GM21447 (cell line): ENCODE measurements at regions not wholly inside any gene's neighbourhood (a gene's known extent, or its start where the extent isn't known, plus 50 kb on each side); places are given as distances from the start of the nearest gene placed in this dataset.
A peak's percentile ranks its signal among the peaks of the same experiment; 100 is the strongest.
"Not testable (repeated sequence)": the region's sequence is repeated elsewhere in the genome, so short reads cannot be mapped to it uniquely, and the experiment has no call there.

ENCODE experiments used
- ATAC-seq: cut with Tn5 transposase; IDR thresholded peaks from one replicate; pipeline ENCODE4 v1.9.1; 2021; ENCODE audit not compliant: unreplicated experiment

GRCh38 chr11:16542353-16542752 is 186.0 kb upstream of the SOX6 start:
- no peak for ATAC-seq

- ATAC-seq: no peak
Measured at GRCh38 chr11:16536513-16536912, 180.2 kb upstream of the SOX6 start.

GRCh38 chr11:16528639-16529038 is 172.3 kb upstream of the SOX6 start:
- no peak for ATAC-seq

GRCh38 chr11:16527525-16528246 is 171.3 kb upstream of the SOX6 start:
- no peak for ATAC-seq

- ATAC-seq: no peak
Measured at GRCh38 chr11:16526947-16527346, 170.6 kb upstream of the SOX6 start.

GRCh38 chr11:16520713-16521112 is 164.4 kb upstream of the SOX6 start:
- not testable (repeated sequence) for ATAC-seq

GRCh38 chr11:16512899-16513241 is 156.5 kb upstream of the SOX6 start:
- ATAC-seq: peak; percentile 91

- ATAC-seq: no peak
Measured at GRCh38 chr11:16512198-16512898, 156.0 kb upstream of the SOX6 start.

- ATAC-seq: no peak
Measured at GRCh38 chr11:16511116-16512114, 155.1 kb upstream of the SOX6 start.

- no peak for ATAC-seq
Measured at GRCh38 chr11:16505481-16505880, 149.1 kb upstream of the SOX6 start.

GRCh38 chr11:16503891-16504290 is 147.5 kb upstream of the SOX6 start:
- ATAC-seq: not testable (repeated sequence)

- no peak for ATAC-seq
Measured at GRCh38 chr11:16494918-16495691, 138.8 kb upstream of the SOX6 start.

- ATAC-seq: no peak
Measured at GRCh38 chr11:16484434-16484833, 128.1 kb upstream of the SOX6 start.

- ATAC-seq: no peak
Measured at GRCh38 chr11:16474659-16475058, 118.3 kb upstream of the SOX6 start.

- no peak for ATAC-seq
Measured at GRCh38 chr11:16469968-16470367, 113.6 kb upstream of the SOX6 start.

- no peak for ATAC-seq
Measured at GRCh38 chr11:16468735-16469453, 112.5 kb upstream of the SOX6 start.

- ATAC-seq: no peak
Measured at GRCh38 chr11:16460508-16460907, 104.2 kb upstream of the SOX6 start.

- no peak for ATAC-seq
Measured at GRCh38 chr11:16456366-16456765, 100.0 kb upstream of the SOX6 start.

- no peak for ATAC-seq
Measured at GRCh38 chr11:16454289-16454863, 98.0 kb upstream of the SOX6 start.
